ENCODE measurements at regions not wholly inside any gene's neighbourhood (a gene's known extent, or its start where the extent isn't known, plus 50 kb on each side); places are given as distances from the start of the nearest gene placed in this dataset.
"Not testable (repeated sequence)": the region's sequence is repeated elsewhere in the genome, so short reads cannot be mapped to it uniquely, and the experiment has no call there.

DNA sequence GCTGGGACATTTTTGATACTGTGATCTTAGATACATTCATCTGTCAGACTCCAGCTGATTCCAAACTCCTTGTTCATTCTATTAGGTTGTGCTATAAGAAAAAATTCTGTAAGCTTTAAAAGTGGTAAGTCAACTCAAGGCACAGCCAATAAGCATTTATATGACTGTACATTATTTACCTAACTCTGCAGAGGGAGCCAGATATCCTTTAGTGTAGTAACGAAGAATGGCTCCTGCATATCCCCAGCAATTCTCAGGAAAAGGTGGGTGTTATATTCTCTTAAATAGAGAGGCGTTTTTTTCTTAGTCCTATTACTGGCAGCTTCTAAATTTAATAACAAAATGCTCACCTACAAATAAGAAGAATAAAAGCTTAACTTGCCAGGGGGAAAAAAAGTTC is 374.3 kb upstream of the GOT2 start:
- DNase-seq (ENCODE audit: low read depth, low spot score) (no peak), FAIRE-seq (no peak), ATAC-seq (no peak)
- H3K27me3 ChIP-seq (replicated peaks in 1 of 2; ENCODE audit: control insufficient read depth in 2 of 2, insufficient read depth in 2 of 2, low read length in 1 of 2) = no peaks in the 10 kb centered on the region
- no peaks in the 10 kb centered on the region for H3K79me2 ChIP-seq (ENCODE audit: control insufficient read depth, insufficient read depth, low read length)
- H3K4me3 ChIP-seq = no peak overlapping the region
- RAD21 ChIA-PET (ENCODE audit: unreplicated experiment) = no interaction called here
- no TSS peak for BruUV-seq (replicated peaks)
- intact Hi-C loops (cut with micrococcal nuclease; ENCODE audit: unreplicated experiment) = no loop called here
- no peak overlapping the region for H3K27ac ChIP-seq (ENCODE audit: control insufficient read depth, insufficient read depth)
- WGBS (ENCODE audit: insufficient coverage, insufficient replicate concordance, low lambda C conversion rate, missing lambda C conversion rate) = 0% methylated on average over 2 of the region's 2 CpGs
- SMC1A ChIA-PET (ENCODE audit: uncharacterized antibody, unreplicated experiment) = interaction anchor here (0.9 kb wide), 1 partner anchor 264 kb away, joined by 3 read pairs; no protein-coding TSS in a partner anchor
- in situ Hi-C loops (cut with MboI) = no loop called here
- H3K4me2 ChIP-seq (ENCODE audit: control insufficient read depth, insufficient read depth) = no peak overlapping the region
- CTCF ChIA-PET = interaction anchor here (0.9 kb wide), 1 partner anchor 23 kb away, joined by 3 read pairs; no protein-coding TSS in a partner anchor
- no peak overlapping the region for H2AFZ ChIP-seq (ENCODE audit: control insufficient read depth, low read depth, low read length)
- no peaks in the 10 kb centered on the region for H3K36me3 ChIP-seq (ENCODE audit: control insufficient read depth in 2 of 2, insufficient read depth in 2 of 2, low read length in 1 of 2)
- TF ChIP-seq CBX3 (IDR thresholded peaks at IDR 0.05; ENCODE audit: borderline replicate concordance, low read depth) (no peak), GATAD2B (conservative IDR thresholded peaks at IDR 0.05; ENCODE audit: low read depth) (no peak), POU2F2 (IDR thresholded peaks at IDR 0.05; ENCODE audit: borderline replicate concordance, low read depth, low read length) (no peak), RCOR1 (conservative IDR thresholded peaks at IDR 0.05; ENCODE audit: low read depth, low read length) (no peak), KAT2A (conservative IDR thresholded peaks at IDR 0.05; ENCODE audit: control insufficient read depth, low read depth, low read length) (no peak), NBN (IDR thresholded peaks at IDR 0.05) (no peak), CHD1 (IDR thresholded peaks at IDR 0.05; ENCODE audit: low read depth, low read length) (no peak)
- no peaks in the 10 kb centered on the region for H3K9me3 ChIP-seq (replicated peaks; ENCODE audit: control insufficient read depth, insufficient read depth, low read length)
- POLR2A ChIA-PET = interaction anchor here (0.5 to 0.6 kb wide), 2 partner anchors 11 to 69 kb away, joined by 3 to 4 read pairs; no protein-coding TSS in a partner anchor
- no peaks in the 10 kb centered on the region for H4K20me1 ChIP-seq (ENCODE audit: control insufficient read depth, insufficient read depth)
- no peak overlapping the region for H3K9ac ChIP-seq (ENCODE audit: control insufficient read depth, insufficient read depth, low read length)
- H3K4me1 ChIP-seq (ENCODE audit: control insufficient read depth, insufficient read depth, low read length) = no peaks in the 10 kb centered on the region

DNA sequence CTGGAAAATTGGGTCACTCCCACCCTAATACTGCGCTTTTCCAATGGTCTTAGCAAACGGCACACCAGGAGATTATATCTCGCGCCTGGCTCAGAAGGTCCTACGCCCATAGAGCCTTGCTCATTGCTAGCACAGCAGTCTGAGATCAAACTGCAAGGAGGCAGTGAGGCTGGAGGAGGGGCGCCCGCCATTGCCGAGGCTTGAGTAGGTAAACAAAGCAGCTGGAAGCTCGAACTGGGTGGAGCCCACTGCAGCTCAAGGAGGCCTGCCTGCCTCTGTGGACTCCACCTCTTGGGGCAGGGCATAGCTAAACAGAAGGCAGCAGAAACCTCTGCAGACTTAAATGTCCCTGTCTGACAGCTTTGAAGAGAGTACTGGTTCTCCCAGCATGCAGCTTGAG is 362.6 kb upstream of the GOT2 start:
- BruUV-seq (replicated peaks); H3K27ac ChIP-seq (ENCODE audit: control insufficient read depth, insufficient read depth); H3K4me1 ChIP-seq (ENCODE audit: control insufficient read depth, insufficient read depth, low read length); H3K4me2 ChIP-seq (ENCODE audit: control insufficient read depth, insufficient read depth); RAD21 ChIA-PET (ENCODE audit: unreplicated experiment); H4K20me1 ChIP-seq (ENCODE audit: control insufficient read depth, insufficient read depth); H3K36me3 ChIP-seq (ENCODE audit: control insufficient read depth in 2 of 2, insufficient read depth in 2 of 2, low read length in 1 of 2); ATAC-seq; H2AFZ ChIP-seq (ENCODE audit: control insufficient read depth, low read depth, low read length); H3K79me2 ChIP-seq (ENCODE audit: control insufficient read depth, insufficient read depth, low read length); FAIRE-seq; intact Hi-C loops (cut with micrococcal nuclease; ENCODE audit: unreplicated experiment); H3K9me3 ChIP-seq (replicated peaks; ENCODE audit: control insufficient read depth, insufficient read depth, low read length); H3K4me3 ChIP-seq; H3K9ac ChIP-seq (ENCODE audit: control insufficient read depth, insufficient read depth, low read length); in situ Hi-C loops (cut with MboI); SMC1A ChIA-PET (ENCODE audit: uncharacterized antibody, unreplicated experiment); CTCF ChIA-PET; DNase-seq (ENCODE audit: low read depth, low spot score); H3K27me3 ChIP-seq (replicated peaks in 1 of 2; ENCODE audit: control insufficient read depth in 2 of 2, insufficient read depth in 2 of 2, low read length in 1 of 2): not testable (repeated sequence)
- POLR2A ChIA-PET = interaction anchor here (0.6 kb wide), 1 partner anchor 12 kb away, joined by 3 read pairs; no protein-coding TSS in a partner anchor
- 27% methylated on average over 9 of the region's 9 CpGs for WGBS (ENCODE audit: insufficient coverage, insufficient replicate concordance, low lambda C conversion rate, missing lambda C conversion rate)
